RWPE2 (cell line): ENCODE measurements at regions not wholly inside any gene's neighbourhood (a gene's known extent, or its start where the extent isn't known, plus 50 kb on each side); places are given as distances from the start of the nearest gene placed in this dataset.

Source experiments
- ATAC-seq: fragments of 200-7000 bp; cut with Tn5 transposase; 3 replicates; pipeline ENCODE4 v1.9.1; 2021; ENCODE audit warnings: low read depth
- DNase-seq: peaks from one replicate; pipeline ENCODE4 v3.0.0-alpha.2; 2020; ENCODE audit warnings: low spot score
- H3K27ac ChIP-seq: fragments of 450-650 bp; 2 replicates; pipeline ENCODE4 v1.5.1; 2017; ENCODE audit warnings: mild to moderate bottlenecking; ENCODE audit not compliant: poor library complexity, severe bottlenecking
- H3K27me3 ChIP-seq: fragments of 250-450 bp; sonication (Bioruptor Pico); 2 replicates; pipeline ENCODE4 v1.5.1; 2021; ENCODE audit warnings: mild to moderate bottlenecking, moderate library complexity; ENCODE audit not compliant: insufficient read depth, poor library complexity, severe bottlenecking
- H3K36me3 ChIP-seq: fragments of 250-450 bp; sonication (Bioruptor Pico); 2 replicates; pipeline ENCODE4 v1.5.1; 2020; ENCODE audit warnings: low read depth, mild to moderate bottlenecking, moderate library complexity
- H3K4me1 ChIP-seq: fragments of 250-450 bp; sonication (Bioruptor Pico); 2 replicates; pipeline ENCODE4 v1.5.1; 2021; ENCODE audit warnings: mild to moderate bottlenecking, moderate library complexity; ENCODE audit not compliant: insufficient read depth, poor library complexity, severe bottlenecking
- H3K4me3 ChIP-seq: fragments of 250-450 bp; sonication (Bioruptor Pico); 2 replicates; pipeline ENCODE4 v1.5.1; 2021; ENCODE audit warnings: mild to moderate bottlenecking, moderate library complexity; ENCODE audit not compliant: severe bottlenecking
- H3K9me3 ChIP-seq: fragments of 250-450 bp; sonication (Bioruptor Pico); 2 replicates; pipeline ENCODE4 v1.5.1; 2021; ENCODE audit warnings: mild to moderate bottlenecking, moderate library complexity; ENCODE audit not compliant: severe bottlenecking
- TF ChIP-seq, protein P1 (sequence below): fragments of 450-650 bp; IDR thresholded peaks from one replicate; pipeline ENCODE4 v1.5.1; 2017; ENCODE audit warnings: mild to moderate bottlenecking, moderate library complexity; ENCODE audit not compliant: poor library complexity, severe bottlenecking

DNA sequence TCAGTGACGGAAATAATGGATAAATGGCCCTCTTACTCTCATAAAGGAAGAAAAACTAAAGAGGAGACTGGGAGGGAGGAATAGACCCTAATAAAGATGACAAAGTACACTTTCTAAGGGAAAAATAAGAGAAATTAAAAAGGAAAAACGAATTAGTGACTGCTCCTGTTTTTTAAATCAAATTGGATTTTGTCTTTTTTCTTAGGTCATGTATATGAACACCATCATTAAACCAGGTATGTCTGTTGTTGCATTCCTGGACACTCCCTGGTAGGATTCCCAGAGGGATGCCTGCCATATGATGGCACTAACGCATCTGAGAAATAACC lies 59.4 kb upstream of the BTN3A2 start:
- H3K9me3 ChIP-seq = no peaks in the 10 kb centered on the region
- H3K36me3 ChIP-seq = no peaks in the 10 kb centered on the region
- ATAC-seq (no peak), DNase-seq (no peak)
- no peaks in the 10 kb centered on the region for H3K27me3 ChIP-seq
- peaks cover 14% of the 10 kb centered on the region for H3K4me1 ChIP-seq
- peak overlapping the region; percentile 32 for H3K4me3 ChIP-seq
- TF ChIP-seq, protein P1, sequence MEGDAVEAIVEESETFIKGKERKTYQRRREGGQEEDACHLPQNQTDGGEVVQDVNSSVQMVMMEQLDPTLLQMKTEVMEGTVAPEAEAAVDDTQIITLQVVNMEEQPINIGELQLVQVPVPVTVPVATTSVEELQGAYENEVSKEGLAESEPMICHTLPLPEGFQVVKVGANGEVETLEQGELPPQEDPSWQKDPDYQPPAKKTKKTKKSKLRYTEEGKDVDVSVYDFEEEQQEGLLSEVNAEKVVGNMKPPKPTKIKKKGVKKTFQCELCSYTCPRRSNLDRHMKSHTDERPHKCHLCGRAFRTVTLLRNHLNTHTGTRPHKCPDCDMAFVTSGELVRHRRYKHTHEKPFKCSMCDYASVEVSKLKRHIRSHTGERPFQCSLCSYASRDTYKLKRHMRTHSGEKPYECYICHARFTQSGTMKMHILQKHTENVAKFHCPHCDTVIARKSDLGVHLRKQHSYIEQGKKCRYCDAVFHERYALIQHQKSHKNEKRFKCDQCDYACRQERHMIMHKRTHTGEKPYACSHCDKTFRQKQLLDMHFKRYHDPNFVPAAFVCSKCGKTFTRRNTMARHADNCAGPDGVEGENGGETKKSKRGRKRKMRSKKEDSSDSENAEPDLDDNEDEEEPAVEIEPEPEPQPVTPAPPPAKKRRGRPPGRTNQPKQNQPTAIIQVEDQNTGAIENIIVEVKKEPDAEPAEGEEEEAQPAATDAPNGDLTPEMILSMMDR = no peak
- H3K27ac ChIP-seq = peak overlapping the region; percentile 27

DNA sequence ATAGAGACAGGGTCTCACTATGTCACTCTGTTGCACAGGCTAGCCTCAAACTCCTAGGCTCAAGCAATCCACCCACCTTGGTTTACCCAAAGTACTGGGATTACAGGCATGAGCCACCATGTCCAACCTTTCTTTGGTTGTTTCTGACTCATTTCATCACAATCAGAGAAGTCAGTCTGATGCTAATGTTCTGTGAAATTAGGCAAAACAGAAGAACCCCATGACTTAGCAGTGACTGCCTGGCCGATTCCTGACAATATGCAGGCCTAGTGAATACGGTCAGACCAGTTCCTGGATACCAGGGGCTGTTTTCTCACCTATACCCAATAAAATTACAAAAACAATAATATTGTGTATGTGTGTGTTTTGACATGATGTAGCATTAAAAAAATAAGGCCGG lies 58.8 kb upstream of the BTN3A2 start:
- Histone ChIP-seq H3K36me3 (no peaks in the 10 kb centered on the region), H3K27me3 (no peaks in the 10 kb centered on the region), H3K4me3 (no peak overlapping the region), H3K27ac (no peak overlapping the region), H3K4me1 (peaks cover 14% of the 10 kb centered on the region), H3K9me3 (no peaks in the 10 kb centered on the region)
- ATAC-seq (no peak), DNase-seq (no peak)
- TF ChIP-seq, protein P1 = no peak

DNA sequence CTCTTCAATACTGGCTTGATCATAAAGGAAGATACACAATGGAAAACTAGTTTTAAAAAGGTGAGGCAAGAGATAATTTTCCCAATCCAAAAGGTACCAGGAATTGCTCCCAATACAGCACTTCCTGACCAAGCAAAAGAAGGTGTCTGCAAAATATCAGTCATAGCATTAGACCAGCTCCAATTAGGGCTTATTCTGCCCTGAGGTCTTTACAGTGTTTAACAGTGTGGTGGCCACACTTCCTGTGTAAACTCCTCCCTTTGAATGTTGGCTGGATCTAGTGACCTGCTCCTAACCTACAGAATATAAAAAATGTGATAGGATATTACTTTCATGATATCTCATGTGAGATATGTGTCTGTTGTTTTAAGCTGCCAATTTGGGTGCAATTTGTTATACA lies 57.1 kb upstream of the BTN3A2 start:
- peaks cover 14% of the 10 kb centered on the region for H3K4me1 ChIP-seq
- no peak overlapping the region for H3K27ac ChIP-seq
- DNase-seq = no peak
- no peaks in the 10 kb centered on the region for H3K27me3 ChIP-seq
- no peak for ATAC-seq
- TF ChIP-seq, protein P1 = no peak
- H3K4me3 ChIP-seq = no peak overlapping the region
- H3K36me3 ChIP-seq = no peaks in the 10 kb centered on the region
- H3K9me3 ChIP-seq = no peaks in the 10 kb centered on the region

GRCh38 chr6:26309731-26310142 lies 55.3 kb upstream of the BTN3A2 start:
- Histone ChIP-seq H3K4me1 (peaks cover 14% of the 10 kb centered on the region), H3K27me3 (no peaks in the 10 kb centered on the region), H3K9me3 (no peaks in the 10 kb centered on the region), H3K4me3 (no peak overlapping the region), H3K27ac (peak overlapping the region; percentile 65), H3K36me3 (no peaks in the 10 kb centered on the region)
- DNase-seq = no peak
- ATAC-seq = peak; percentile 60
- TF ChIP-seq, protein P1 = no peak

DNA sequence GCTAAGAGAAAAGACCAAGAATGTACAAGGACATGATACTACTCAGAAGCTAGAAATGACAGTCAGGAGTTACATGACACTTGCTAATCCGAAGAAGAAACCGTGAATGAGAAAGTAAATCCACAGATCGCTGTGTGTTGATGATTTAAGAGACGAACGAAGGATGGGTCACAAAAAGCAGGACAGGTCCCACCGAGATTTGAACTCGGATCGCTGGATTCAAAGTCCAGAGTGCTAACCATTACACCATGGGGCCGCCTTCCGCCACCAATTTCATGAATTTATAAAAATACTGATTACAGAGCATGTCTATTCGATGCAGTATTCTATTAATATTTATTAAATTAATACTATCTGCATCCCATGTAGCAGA lies 54.0 kb upstream of the BTN3A2 start:
- peak overlapping the region; percentile 45 for H3K4me3 ChIP-seq
- TF ChIP-seq, protein P1 = no peak
- H3K4me1 ChIP-seq = peaks cover 11% of the 10 kb centered on the region
- no peaks in the 10 kb centered on the region for H3K27me3 ChIP-seq
- H3K36me3 ChIP-seq = no peaks in the 10 kb centered on the region
- no peaks in the 10 kb centered on the region for H3K9me3 ChIP-seq
- no peak for DNase-seq
- ATAC-seq = no peak
- peak overlapping the region; percentile 65 for H3K27ac ChIP-seq
